ENCODE measurements at regions not wholly inside any gene's neighbourhood (a gene's known extent, or its start where the extent isn't known, plus 50 kb on each side); places are given as distances from the start of the nearest gene placed in this dataset.
"Not testable (repeated sequence)": the region's sequence is repeated elsewhere in the genome, so short reads cannot be mapped to it uniquely, and the experiment has no call there.

- Mint-ChIP-seq H3K36me3 (ENCODE audit: low read depth) (no peaks in the 10 kb centered on the region), H3K4me3 (no peak overlapping the region), H3K9me3 (peaks cover 13% of the 10 kb centered on the region), H3K4me1 (no peaks in the 10 kb centered on the region), H3K27ac (no peak overlapping the region), H3K27me3 (ENCODE audit: low read depth, poor library complexity) (peaks cover under 1% of the 10 kb centered on the region)
- TF ChIP-seq, protein P1, sequence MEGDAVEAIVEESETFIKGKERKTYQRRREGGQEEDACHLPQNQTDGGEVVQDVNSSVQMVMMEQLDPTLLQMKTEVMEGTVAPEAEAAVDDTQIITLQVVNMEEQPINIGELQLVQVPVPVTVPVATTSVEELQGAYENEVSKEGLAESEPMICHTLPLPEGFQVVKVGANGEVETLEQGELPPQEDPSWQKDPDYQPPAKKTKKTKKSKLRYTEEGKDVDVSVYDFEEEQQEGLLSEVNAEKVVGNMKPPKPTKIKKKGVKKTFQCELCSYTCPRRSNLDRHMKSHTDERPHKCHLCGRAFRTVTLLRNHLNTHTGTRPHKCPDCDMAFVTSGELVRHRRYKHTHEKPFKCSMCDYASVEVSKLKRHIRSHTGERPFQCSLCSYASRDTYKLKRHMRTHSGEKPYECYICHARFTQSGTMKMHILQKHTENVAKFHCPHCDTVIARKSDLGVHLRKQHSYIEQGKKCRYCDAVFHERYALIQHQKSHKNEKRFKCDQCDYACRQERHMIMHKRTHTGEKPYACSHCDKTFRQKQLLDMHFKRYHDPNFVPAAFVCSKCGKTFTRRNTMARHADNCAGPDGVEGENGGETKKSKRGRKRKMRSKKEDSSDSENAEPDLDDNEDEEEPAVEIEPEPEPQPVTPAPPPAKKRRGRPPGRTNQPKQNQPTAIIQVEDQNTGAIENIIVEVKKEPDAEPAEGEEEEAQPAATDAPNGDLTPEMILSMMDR (IDR thresholded peaks at IDR 0.05): no peak
- no peak for DNase-seq
These were observed 812.0 kb downstream of the SLITRK5 start for GRCh38 chr13:88483202-88483601.

DNA sequence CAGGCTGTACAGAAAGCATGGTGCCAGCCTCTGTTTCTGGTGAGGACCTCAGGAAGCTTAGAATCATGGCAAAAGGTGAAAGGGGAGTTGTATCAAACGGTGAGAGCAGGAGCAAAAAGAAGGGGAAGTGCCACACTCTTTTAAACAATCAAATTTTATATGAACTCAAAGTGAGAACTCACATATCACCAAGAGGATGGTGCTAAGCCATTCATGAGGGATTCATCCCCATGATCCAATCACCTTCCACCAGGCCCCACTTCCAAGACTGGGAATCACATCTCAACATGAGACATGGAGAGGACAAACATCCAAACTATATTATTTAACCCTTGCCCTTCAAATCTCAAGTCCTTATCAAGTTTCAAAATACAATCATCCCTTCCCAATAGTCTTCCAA is 836.7 kb downstream of the SLITRK5 start:
- no peaks in the 10 kb centered on the region for H3K27me3 Mint-ChIP-seq (ENCODE audit: low read depth, poor library complexity)
- peaks cover 25% of the 10 kb centered on the region for H3K9me3 Mint-ChIP-seq

DNA sequence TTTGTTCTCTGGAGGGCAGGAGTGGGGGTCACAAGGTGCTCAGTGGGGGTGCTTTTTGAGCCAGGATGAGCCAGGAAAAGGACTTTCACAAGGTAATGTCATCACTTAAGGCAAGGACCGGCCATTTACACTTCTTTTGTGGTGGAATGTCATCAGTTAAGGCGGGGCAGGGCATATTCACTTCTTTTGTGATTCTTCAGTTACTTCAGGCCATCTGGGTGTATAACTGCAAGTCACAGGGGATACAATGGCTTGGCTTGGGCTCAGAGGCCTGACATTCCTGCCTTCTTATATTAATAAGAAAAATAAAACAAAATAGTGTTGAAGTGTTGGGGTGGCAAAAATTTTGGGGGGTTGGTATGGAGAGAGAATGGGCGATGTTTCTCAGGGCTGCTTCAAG is 841.8 kb downstream of the SLITRK5 start:
- not testable (repeated sequence) for H3K36me3 Mint-ChIP-seq (ENCODE audit: low read depth); H3K27ac Mint-ChIP-seq; H3K4me1 Mint-ChIP-seq; H3K4me3 Mint-ChIP-seq; DNase-seq; H3K27me3 Mint-ChIP-seq (ENCODE audit: low read depth, poor library complexity)
- H3K9me3 Mint-ChIP-seq: peaks cover 32% of the 10 kb centered on the region

More for the DNA sequence above, 836.7 kb downstream of the SLITRK5 start:
- Mint-ChIP-seq H3K4me3 (no peak overlapping the region), H3K36me3 (ENCODE audit: low read depth) (no peaks in the 10 kb centered on the region), H3K4me1 (no peaks in the 10 kb centered on the region), H3K27ac (no peak overlapping the region)
- TF ChIP-seq, protein P1 (IDR thresholded peaks at IDR 0.05): no peak
- no peak for DNase-seq

GRCh38 chr13:88526186-88526852 is 855.1 kb downstream of the SLITRK5 start:
- Mint-ChIP-seq H3K27ac (peak overlapping the region; percentile 75), H3K36me3 (ENCODE audit: low read depth) (no peaks in the 10 kb centered on the region), H3K4me1 (no peaks in the 10 kb centered on the region), H3K4me3 (no peak overlapping the region), H3K9me3 (peaks cover 31% of the 10 kb centered on the region), H3K27me3 (ENCODE audit: low read depth, poor library complexity) (peaks cover 6% of the 10 kb centered on the region)
- DNase-seq: no peak
- TF ChIP-seq, protein P1 (IDR thresholded peaks at IDR 0.05): no peak

DNA sequence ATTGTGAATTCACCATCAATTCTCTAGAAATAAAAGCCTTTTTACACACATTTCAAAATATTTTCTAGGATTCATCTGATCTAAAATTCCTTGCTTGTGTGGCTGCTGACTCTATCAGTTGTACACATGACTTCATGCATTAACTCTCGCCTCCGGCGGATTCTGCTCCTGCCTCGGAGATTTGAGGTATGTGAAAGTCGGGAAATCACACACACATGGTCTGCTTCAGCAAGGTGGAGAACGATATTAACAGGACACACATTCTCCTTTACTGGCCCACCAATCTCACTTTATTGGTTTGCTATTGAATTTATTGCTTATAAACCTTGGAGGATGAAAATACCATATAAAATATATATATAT is 855.7 kb downstream of the SLITRK5 start:
- no peaks in the 10 kb centered on the region for H3K36me3 Mint-ChIP-seq (ENCODE audit: low read depth)
- H3K4me1 Mint-ChIP-seq: no peaks in the 10 kb centered on the region
- H3K27ac Mint-ChIP-seq: no peak overlapping the region
- peaks cover 30% of the 10 kb centered on the region for H3K9me3 Mint-ChIP-seq
- TF ChIP-seq, protein P1 (IDR thresholded peaks at IDR 0.05): no peak
- no peak overlapping the region for H3K4me3 Mint-ChIP-seq
- DNase-seq: no peak
- peaks cover 6% of the 10 kb centered on the region for H3K27me3 Mint-ChIP-seq (ENCODE audit: low read depth, poor library complexity)

- H3K27me3 Mint-ChIP-seq (ENCODE audit: low read depth, poor library complexity): no peaks in the 10 kb centered on the region
- no peaks in the 10 kb centered on the region for H3K36me3 Mint-ChIP-seq (ENCODE audit: low read depth)
- H3K4me3 Mint-ChIP-seq: no peak overlapping the region
- H3K9me3 Mint-ChIP-seq: no peaks in the 10 kb centered on the region
- TF ChIP-seq, protein P1 (IDR thresholded peaks at IDR 0.05): no peak
- H3K4me1 Mint-ChIP-seq: no peaks in the 10 kb centered on the region
- DNase-seq: no peak
- H3K27ac Mint-ChIP-seq: no peak overlapping the region
These were observed 870.8 kb downstream of the SLITRK5 start for GRCh38 chr13:88541994-88542393.
